Ovary (tissue), 3 donors: ENCODE measurements at regions not wholly inside any gene's neighbourhood (a gene's known extent, or its start where the extent isn't known, plus 50 kb on each side); places are given as distances from the start of the nearest gene placed in this dataset.

Experiments used
- CTCF ChIP-seq, 3 donors: fragments of 450-650 bp in 2 of 3; fragments of 200-600 bp in 1 of 3; IDR thresholded peaks; one replicate each; pipeline versions ENCODE4 v1.5.1 to v1.8.0; 2016 to 2022; ENCODE audit warnings: antibody characterized with exemption in 3 of 3, mild to moderate bottlenecking in 1 of 3
- POLR2A ChIP-seq: fragments of 450-650 bp; IDR thresholded peaks from one replicate; pipeline ENCODE4 v1.6.1; 2017; ENCODE audit warnings: antibody characterized with exemption, mild to moderate bottlenecking, moderate library complexity
- donor health status: DM: no; HTN: no; CAD: no.

GRCh38 chr12:127779301-127780045 is 487.5 kb upstream of the TMEM132C start:
- no peak for TF ChIP-seq CTCF (IDR thresholded peaks at IDR 0.05)
- no peak for TF ChIP-seq POLR2A
